K562 (cell line): ENCODE measurements at regions not wholly inside any gene's neighbourhood (a gene's known extent, or its start where the extent isn't known, plus 50 kb on each side); places are given as distances from the start of the nearest gene placed in this dataset.

Source experiments
- ATAC-seq: fragments of 200-7000 bp; cut with Tn5 transposase; 3 replicates; pipeline ENCODE4 v1.9.1; 2020; ENCODE audit warnings: moderate library complexity
- BruUV-seq: library from RNA; stranded (reverse); fragments of 400-500 nt; replicated peaks from 2 replicates; lab custom pipeline; 2021; lab: Mats Ljungman, UMichigan
- CTCF ChIA-PET: fragments of 300-600 bp; formaldehyde crosslinking; extraction: SDS; loops from one replicate; lab custom pipeline; 2021; ENCODE audit warnings: low intra/inter-chr PET ratio; lab: Yijun Ruan, JAX
- POLR2A ChIA-PET: fragments of 300-600, 350-650 bp; sonication (Branson Sonifier 250); formaldehyde crosslinking; extraction: SDS; loops from one replicate; lab custom pipeline; 2021; ENCODE audit warnings: antibody characterized with exemption, inconsistent platforms; lab: Yijun Ruan, JAX
- DNase-seq, 4 experiments: peaks; one replicate each; pipeline versions ENCODE4 v3.0.0 to v3.0.0-alpha.2; 2011 to 2018; ENCODE audit warnings: low spot score in 3 of 4, mixed read lengths in 3 of 4; ENCODE audit errors: extremely low read depth in 1 of 4
- FAIRE-seq: peaks from 2 replicates; lab custom pipeline; 2011; peaks lifted over from hg19 to GRCh38; lab: Jason Lieb, UNC
- H2AFZ ChIP-seq: 2 replicates; pipeline ENCODE4 v1.6.0; 2011; ENCODE audit warnings: low read depth, low read length, control low read depth, inconsistent platforms
- H3K27ac ChIP-seq: fragments of 200-600 bp; 3 replicates; pipeline ENCODE4 v1.8.0; 2011; ENCODE audit warnings: low read depth, mild to moderate bottlenecking, control low read depth, inconsistent platforms, low read length, moderate library complexity, mixed read lengths; ENCODE audit errors: extremely low read depth
- H3K27me3 ChIP-seq, 2 experiments: fragments of 300-600 bp in 1 of 2; 2 replicates in 1 of 2; 3 replicates in 1 of 2; pipeline versions ENCODE4 v1.6.0 to v1.8.0; 2011; ENCODE audit warnings: inconsistent platforms in 2 of 2, low read length in 2 of 2, mild to moderate bottlenecking in 1 of 2, mixed read lengths in 1 of 2, moderate library complexity in 1 of 2; ENCODE audit not compliant: control insufficient read depth in 2 of 2, insufficient read depth in 2 of 2
- H3K36me3 ChIP-seq: fragments of 300-600 bp; 3 replicates; pipeline ENCODE4 v1.8.0; 2011; ENCODE audit warnings: mild to moderate bottlenecking, low read length, inconsistent platforms; ENCODE audit not compliant: control insufficient read depth, insufficient read depth
- H3K4me1 ChIP-seq, 2 experiments: fragments of 200-600 bp in 1 of 2; replicated peaks in 1 of 2; 2 replicates in 1 of 2; 3 replicates in 1 of 2; pipeline versions ENCODE4 v1.5.1 to v1.8.0; 2011; ENCODE audit warnings: inconsistent platforms in 2 of 2, low read length in 2 of 2, mild to moderate bottlenecking in 1 of 2, mixed read lengths in 1 of 2, moderate library complexity in 1 of 2; ENCODE audit not compliant: control insufficient read depth in 2 of 2, insufficient read depth in 2 of 2
- H3K4me2 ChIP-seq: 2 replicates; pipeline ENCODE4 v1.6.1; 2011; ENCODE audit warnings: low read length, control low read depth, inconsistent platforms, mixed read lengths; ENCODE audit not compliant: insufficient read depth
- H3K4me3 ChIP-seq: fragments of 200-600 bp; sonication (generic), shearing (Covaris generic); 2 replicates; pipeline ENCODE4 v1.5.1; 2016; ENCODE audit warnings: control low read depth, inconsistent platforms
- H3K79me2 ChIP-seq: fragments of 200-600 bp; 3 replicates; pipeline ENCODE4 v1.8.0; 2011; ENCODE audit warnings: low read length, inconsistent platforms; ENCODE audit not compliant: control insufficient read depth, insufficient read depth
- H3K9ac ChIP-seq, 2 experiments: 2 replicates each; pipeline versions ENCODE4 v1.6.0 to v1.6.1; 2011; ENCODE audit warnings: low read depth in 2 of 2, low read length in 2 of 2, control low read depth in 1 of 2, inconsistent platforms in 1 of 2, mild to moderate bottlenecking in 1 of 2, mixed read lengths in 1 of 2; ENCODE audit not compliant: insufficient read depth in 1 of 2
- H3K9me1 ChIP-seq: one replicate; pipeline ENCODE4 v1.6.0; 2011; ENCODE audit warnings: inconsistent platforms, mild to moderate bottlenecking, low read length, moderate library complexity; ENCODE audit not compliant: control insufficient read depth, insufficient read depth
- H3K9me3 ChIP-seq: replicated peaks from 2 replicates; pipeline ENCODE4 v1.5.1; 2011; ENCODE audit warnings: low read depth, low read length, inconsistent platforms; ENCODE audit not compliant: control insufficient read depth, insufficient read depth
- H4K20me1 ChIP-seq: replicated peaks from 2 replicates; pipeline ENCODE4 v1.6.1; 2011; ENCODE audit warnings: low read length, inconsistent platforms, mixed read lengths; ENCODE audit not compliant: control insufficient read depth, insufficient read depth
- CBX8 ChIP-seq: fragments of 200-600 bp; sonication (generic); IDR thresholded peaks from 2 replicates; pipeline ENCODE4 v1.6.1; 2012; ENCODE audit warnings: borderline replicate concordance, mixed run types, low read depth, mild to moderate bottlenecking, moderate library complexity, mixed read lengths, low read length, control low read depth, inconsistent platforms; ENCODE audit not compliant: poor library complexity, severe bottlenecking; ENCODE audit errors: extremely low read depth
- CHD7 ChIP-seq: fragments of 200-600 bp; sonication (generic); IDR thresholded peaks from one replicate; pipeline ENCODE4 v1.6.1; 2012; ENCODE audit warnings: mild to moderate bottlenecking, low read depth, low read length, inconsistent platforms
- DACH1 ChIP-seq: fragments of 450-650 bp; IDR thresholded peaks from 2 replicates; pipeline ENCODE4 v1.6.1; 2018; ENCODE audit not compliant: partially characterized antibody
- E2F3 ChIP-seq: fragments of 250-450 bp; sonication (Bioruptor Pico); IDR thresholded peaks from 2 replicates; pipeline ENCODE4 v1.4.0; 2020; ENCODE audit warnings: mild to moderate bottlenecking
- FOXJ2 ChIP-seq: fragments of 200-800 bp; sonication (Bioruptor generic); IDR thresholded peaks from 2 replicates; pipeline ENCODE4 v1.6.1; 2016; ENCODE audit warnings: missing genetic modification characterization, missing compliant biosample characterization
- SAFB2 ChIP-seq: fragments of 200-400 bp; formaldehyde crosslinking; IDR thresholded peaks from 2 replicates; pipeline ENCODE4 v1.6.1; 2018; ENCODE audit warnings: borderline replicate concordance, low read length, low read depth, moderate library complexity; ENCODE audit not compliant: severe bottlenecking
- TAF15 ChIP-seq: fragments of 200-400 bp; formaldehyde crosslinking; IDR thresholded peaks from 2 replicates; pipeline ENCODE4 v1.6.1; 2017; ENCODE audit warnings: mild to moderate bottlenecking, low read depth, low read length, moderate library complexity
- ZBTB17 ChIP-seq: fragments of 450-650 bp; formaldehyde crosslinking; IDR thresholded peaks from 2 replicates; pipeline ENCODE4 v1.4.0; 2020; ENCODE audit warnings: mild to moderate bottlenecking
- ZFP1 ChIP-seq: fragments of 450-650 bp; formaldehyde crosslinking; IDR thresholded peaks from 2 replicates; pipeline ENCODE4 v1.4.0; 2020; ENCODE audit warnings: mild to moderate bottlenecking, mixed read lengths
- ZNF224 ChIP-seq: sonication (generic); formaldehyde crosslinking; IDR thresholded peaks from 2 replicates; pipeline ENCODE4 v1.8.0; 2022; ENCODE audit warnings: mild to moderate bottlenecking, missing genetic modification reagents
- ZNF707 ChIP-seq: fragments of 250-450 bp; sonication (Bioruptor Pico); conservative IDR thresholded peaks from 2 replicates; pipeline ENCODE4 v1.8.0; 2022; ENCODE audit warnings: inconsistent platforms, mild to moderate bottlenecking, moderate library complexity
- WGBS: fragments of 100-300 bp; shearing (Covaris generic); methylation state at CpG from one replicate; pipeline ENCODE4 v1.1.6; 2016; ENCODE audit warnings: low coverage, mixed read lengths; ENCODE audit not compliant: insufficient coverage; ENCODE audit errors: missing lambda C conversion rate; 5-methylcytosine and 5-hydroxymethylcytosine counted together
- in situ Hi-C: fragments of 300-500 bp; cut with MboI; formaldehyde crosslinking; loops from 4 replicates; pipeline ENCODE4 v1.15.0; 2018; ENCODE audit warnings: inconsistent platforms, mixed read lengths
- intact Hi-C: fragments of 100-400 bp; cut with micrococcal nuclease; formaldehyde crosslinking; loops from 2 replicates; pipeline ENCODE4 v1.14.2; 2022

GRCh38 chr17:72336026-72336803, 215.4 kb downstream of the SOX9 start:
- DNase-seq (no peak), ATAC-seq (no peak), FAIRE-seq (no peak)
- H4K20me1 ChIP-seq: no peaks in the 10 kb centered on the region
- H3K4me1 ChIP-seq: no peaks in the 10 kb centered on the region
- no peaks in the 10 kb centered on the region for H3K79me2 ChIP-seq
- no peak overlapping the region for H3K4me2 ChIP-seq
- H3K9me1 ChIP-seq: no peaks in the 10 kb centered on the region
- ChIA-PET POLR2A (no interaction called here), CTCF (no interaction called here)
- no peaks in the 10 kb centered on the region for H3K9me3 ChIP-seq
- H3K9ac ChIP-seq: no peak overlapping the region
- no peaks in the 10 kb centered on the region for H3K36me3 ChIP-seq
- 0% methylated on average over 10 of the region's 11 CpGs for WGBS
- H3K4me3 ChIP-seq: no peak overlapping the region
- no peak overlapping the region for H2AFZ ChIP-seq
- intact Hi-C loops (no loop called here), in situ Hi-C loops (no loop called here)
- BruUV-seq: no TSS peak
- no peak overlapping the region for H3K27ac ChIP-seq
- no peaks in the 10 kb centered on the region; a peak in 1 of 5 replicates for H3K27me3 ChIP-seq
- TF ChIP-seq TAF15: no peak
- TF ChIP-seq SAFB2: no peak
- TF ChIP-seq ZNF707 (CRISPR knock-in tag): no peak
- TF ChIP-seq E2F3 (CRISPR knock-in tag): no peak
- no peak for TF ChIP-seq CHD7
- no peak for TF ChIP-seq ZFP1
- no peak for TF ChIP-seq DACH1
- TF ChIP-seq CBX8: no peak
- no peak for TF ChIP-seq ZBTB17
- TF ChIP-seq ZNF224: no peak
- TF ChIP-seq FOXJ2 (tag): no peak
